ENCODE measurements at regions not wholly inside any gene's neighbourhood (a gene's known extent, or its start where the extent isn't known, plus 50 kb on each side); places are given as distances from the start of the nearest gene placed in this dataset.

DNA sequence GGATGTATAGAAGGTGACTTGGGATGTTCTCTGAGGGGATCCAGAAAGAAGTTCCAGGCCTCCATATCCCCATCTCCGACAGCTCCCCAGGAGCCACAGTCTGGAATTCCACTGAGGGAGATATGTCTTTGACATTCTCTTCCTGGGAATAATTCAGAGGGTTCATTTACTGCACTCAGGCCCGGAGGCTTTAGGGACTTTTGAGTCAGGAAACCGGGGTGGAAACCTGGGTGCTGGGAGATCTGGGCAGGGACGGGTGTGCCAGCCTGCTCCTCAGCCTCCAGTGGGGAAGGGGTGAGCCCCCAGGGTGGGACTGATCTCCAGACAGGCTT is 147.7 kb downstream of the SMAD6 start (continued):
- TF ChIP-seq ARID3B (CRISPR knock-in tag; IDR thresholded peaks at IDR 0.05; ENCODE audit: borderline replicate concordance), result no peak
- TF ChIP-seq POU5F1 (IDR thresholded peaks at IDR 0.05; ENCODE audit: borderline replicate concordance, low read depth, low read length, partially characterized antibody), result no peak
- TF ChIP-seq ZNF583 (CRISPR knock-in tag; IDR thresholded peaks at IDR 0.05), result no peak

DNA sequence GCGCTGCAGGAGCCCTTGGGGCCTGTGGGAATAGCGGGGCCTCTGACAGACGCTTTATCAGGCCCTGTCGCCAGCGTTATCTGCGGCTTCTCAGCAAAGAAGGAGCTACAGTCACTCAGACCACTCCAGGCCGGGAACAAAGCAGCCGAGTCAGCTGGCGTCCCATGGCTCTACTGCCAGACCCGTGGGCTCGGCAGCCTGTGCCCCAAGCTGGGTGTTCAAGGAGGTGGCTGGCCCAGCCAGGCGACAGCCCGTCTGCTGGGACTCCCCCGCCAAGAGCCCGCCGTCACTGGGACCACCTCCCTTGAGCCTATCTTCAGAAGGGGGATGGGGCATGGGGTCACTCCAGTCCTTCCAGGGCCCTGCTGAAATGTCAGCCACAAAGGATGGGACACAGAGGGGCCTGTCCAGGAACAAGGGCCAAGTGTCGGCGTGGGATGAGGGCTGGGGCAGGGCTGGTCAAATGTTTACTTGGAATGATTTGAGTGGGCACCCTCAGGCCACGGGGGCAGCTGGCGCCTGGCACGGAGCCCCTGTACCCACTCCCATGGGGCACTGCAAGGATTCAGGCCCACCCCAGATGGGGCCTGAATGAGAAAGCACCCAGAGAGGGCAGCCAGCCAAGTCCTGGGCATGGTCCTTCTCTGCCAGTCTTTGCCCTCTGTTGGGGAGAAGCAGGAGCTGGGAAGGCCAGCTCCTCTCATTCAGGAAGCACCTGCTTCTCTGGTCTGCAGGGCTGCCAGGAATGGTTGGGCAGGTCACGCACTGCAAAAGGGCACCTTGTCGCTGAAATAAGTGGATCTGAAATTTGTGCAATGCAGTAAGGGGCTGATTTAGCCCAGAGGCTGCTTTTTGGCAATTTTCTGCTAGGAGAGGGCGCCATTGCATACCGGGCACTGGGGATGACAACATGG is 148.3 kb downstream of the SMAD6 start:
- no peaks in the 10 kb centered on the region for H3K9me1 ChIP-seq (ENCODE audit: control insufficient read depth, insufficient read depth, low read length)
- peak overlapping the region; percentile 86 for H2AFZ ChIP-seq (ENCODE audit: low read depth, low read length)
- no peak overlapping the region for H3K4me3 ChIP-seq
- H3K36me3 ChIP-seq (ENCODE audit: control insufficient read depth, insufficient read depth, low read length), result no peaks in the 10 kb centered on the region
- H3K4me1 ChIP-seq (replicated peaks in 1 of 2; ENCODE audit: control insufficient read depth in 2 of 2, insufficient read depth in 2 of 2, low read length in 2 of 2), result peaks cover 24 to 40% of the 10 kb centered on the region in 2 experiments; a peak in 4 of 5 replicates
- H3K27me3 ChIP-seq (ENCODE audit: control insufficient read depth in 2 of 2, insufficient read depth in 2 of 2, low read length in 2 of 2), result no peaks in the 10 kb centered on the region
- POLR2A ChIA-PET, result interaction anchor here (0.7 to 2.3 kb wide), 8 partner anchors 8 to 353 kb away, joined by 3 to 6 read pairs (median 4); no protein-coding TSS in a partner anchor
- no peaks in the 10 kb centered on the region for H4K20me1 ChIP-seq (replicated peaks; ENCODE audit: control insufficient read depth, insufficient read depth, low read length)
- no TSS peak for BruUV-seq (replicated peaks)
- no peak overlapping the region for H3K27ac ChIP-seq (ENCODE audit: extremely low read depth, low read depth, low read length)
- WGBS (ENCODE audit: insufficient coverage, low coverage, missing lambda C conversion rate), result 30% methylated on average over 25 of the region's 25 CpGs
- DNase-seq (ENCODE audit: extremely low read depth in 1 of 4, low spot score in 3 of 4), result peak in 3 of 4 experiments; percentile 34 to 80 (median 72)
- no peaks in the 10 kb centered on the region for H3K9me3 ChIP-seq (replicated peaks; ENCODE audit: control insufficient read depth, insufficient read depth, low read depth, low read length)
- FAIRE-seq, result peak; percentile 60
- in situ Hi-C loops (cut with MboI) (loop anchor here (10.0 kb wide), 1 partner anchor 256 kb away; no protein-coding TSS in a partner anchor), intact Hi-C loops (cut with micrococcal nuclease) (loop anchor here (2.0 to 10.0 kb wide), 7 partner anchors 48 to 356 kb away; partner anchors contain the start of gene SNAPC5)
- peak overlapping the region; percentile 11 to 79; a peak in 3 of 4 replicates for H3K9ac ChIP-seq (ENCODE audit: insufficient read depth in 1 of 2, low read depth in 2 of 2, low read length in 2 of 2)
- H3K4me2 ChIP-seq (ENCODE audit: insufficient read depth, low read length), result peak overlapping the region; percentile 49; the same call in 1 of the 2 replicates
- ATAC-seq, result peak; percentile 66
- CTCF ChIA-PET (ENCODE audit: low intra/inter-chr PET ratio), result interaction anchor here (1.1 to 6.1 kb wide), 4 partner anchors 54 to 246 kb away, joined by 4 to 37 read pairs (median 12); no protein-coding TSS in a partner anchor
- no peaks in the 10 kb centered on the region for H3K79me2 ChIP-seq (ENCODE audit: control insufficient read depth, insufficient read depth, low read length)
- TF ChIP-seq, protein P1, sequence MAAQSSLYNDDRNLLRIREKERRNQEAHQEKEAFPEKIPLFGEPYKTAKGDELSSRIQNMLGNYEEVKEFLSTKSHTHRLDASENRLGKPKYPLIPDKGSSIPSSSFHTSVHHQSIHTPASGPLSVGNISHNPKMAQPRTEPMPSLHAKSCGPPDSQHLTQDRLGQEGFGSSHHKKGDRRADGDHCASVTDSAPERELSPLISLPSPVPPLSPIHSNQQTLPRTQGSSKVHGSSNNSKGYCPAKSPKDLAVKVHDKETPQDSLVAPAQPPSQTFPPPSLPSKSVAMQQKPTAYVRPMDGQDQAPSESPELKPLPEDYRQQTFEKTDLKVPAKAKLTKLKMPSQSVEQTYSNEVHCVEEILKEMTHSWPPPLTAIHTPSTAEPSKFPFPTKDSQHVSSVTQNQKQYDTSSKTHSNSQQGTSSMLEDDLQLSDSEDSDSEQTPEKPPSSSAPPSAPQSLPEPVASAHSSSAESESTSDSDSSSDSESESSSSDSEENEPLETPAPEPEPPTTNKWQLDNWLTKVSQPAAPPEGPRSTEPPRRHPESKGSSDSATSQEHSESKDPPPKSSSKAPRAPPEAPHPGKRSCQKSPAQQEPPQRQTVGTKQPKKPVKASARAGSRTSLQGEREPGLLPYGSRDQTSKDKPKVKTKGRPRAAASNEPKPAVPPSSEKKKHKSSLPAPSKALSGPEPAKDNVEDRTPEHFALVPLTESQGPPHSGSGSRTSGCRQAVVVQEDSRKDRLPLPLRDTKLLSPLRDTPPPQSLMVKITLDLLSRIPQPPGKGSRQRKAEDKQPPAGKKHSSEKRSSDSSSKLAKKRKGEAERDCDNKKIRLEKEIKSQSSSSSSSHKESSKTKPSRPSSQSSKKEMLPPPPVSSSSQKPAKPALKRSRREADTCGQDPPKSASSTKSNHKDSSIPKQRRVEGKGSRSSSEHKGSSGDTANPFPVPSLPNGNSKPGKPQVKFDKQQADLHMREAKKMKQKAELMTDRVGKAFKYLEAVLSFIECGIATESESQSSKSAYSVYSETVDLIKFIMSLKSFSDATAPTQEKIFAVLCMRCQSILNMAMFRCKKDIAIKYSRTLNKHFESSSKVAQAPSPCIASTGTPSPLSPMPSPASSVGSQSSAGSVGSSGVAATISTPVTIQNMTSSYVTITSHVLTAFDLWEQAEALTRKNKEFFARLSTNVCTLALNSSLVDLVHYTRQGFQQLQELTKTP (IDR thresholded peaks at IDR 0.05; ENCODE audit: low read depth in 1 of 2, partially characterized antibody in 2 of 2), result no peak
- TF ChIP-seq NFE2 (IDR thresholded peaks at IDR 0.05; ENCODE audit: low read depth), result no peak; the same call in 1 of the 2 replicates
- no peak for TF ChIP-seq TOE1 (IDR thresholded peaks at IDR 0.05; ENCODE audit: borderline replicate concordance)
- no peak for TF ChIP-seq TOE1 (CRISPR knock-in tag; IDR thresholded peaks at IDR 0.05; ENCODE audit: borderline replicate concordance, low read depth)
- peak; percentile 25 for TF ChIP-seq HMGN3 (IDR thresholded peaks at IDR 0.05; ENCODE audit: borderline replicate concordance, extremely low read depth, insufficient read length, low read depth, low read length)
- TF ChIP-seq, protein P2, sequence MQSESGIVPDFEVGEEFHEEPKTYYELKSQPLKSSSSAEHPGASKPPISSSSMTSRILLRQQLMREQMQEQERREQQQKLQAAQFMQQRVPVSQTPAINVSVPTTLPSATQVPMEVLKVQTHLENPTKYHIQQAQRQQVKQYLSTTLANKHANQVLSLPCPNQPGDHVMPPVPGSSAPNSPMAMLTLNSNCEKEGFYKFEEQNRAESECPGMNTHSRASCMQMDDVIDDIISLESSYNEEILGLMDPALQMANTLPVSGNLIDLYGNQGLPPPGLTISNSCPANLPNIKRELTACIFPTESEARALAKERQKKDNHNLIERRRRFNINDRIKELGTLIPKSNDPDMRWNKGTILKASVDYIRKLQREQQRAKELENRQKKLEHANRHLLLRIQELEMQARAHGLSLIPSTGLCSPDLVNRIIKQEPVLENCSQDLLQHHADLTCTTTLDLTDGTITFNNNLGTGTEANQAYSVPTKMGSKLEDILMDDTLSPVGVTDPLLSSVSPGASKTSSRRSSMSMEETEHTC (IDR thresholded peaks at IDR 0.05), result no peak
- TF ChIP-seq LARP7 (IDR thresholded peaks at IDR 0.05), result no peak
- TF ChIP-seq POLR2G (IDR thresholded peaks at IDR 0.05; ENCODE audit: low read depth, low read length), result peak; percentile 37; the same call in 1 of the 2 replicates
- TF ChIP-seq CBX5 (IDR thresholded peaks at IDR 0.05; ENCODE audit: borderline replicate concordance, low read depth), result no peak
